Upper lobe of right lung (tissue), 1 donor: ENCODE measurements at regions not wholly inside any gene's neighbourhood (a gene's known extent, or its start where the extent isn't known, plus 50 kb on each side); places are given as distances from the start of the nearest gene placed in this dataset.
A peak's percentile ranks its signal among the peaks of the same experiment; 100 is the strongest.

Experiments
- ATAC-seq: fragments of 200-7000 bp; cut with Tn5 transposase; one replicate; pipeline ENCODE4 v1.9.1; 2020; ENCODE audit warnings: mild to moderate bottlenecking, moderate library complexity
- DNase-seq: peaks from one replicate; pipeline ENCODE4 v3.0.0-alpha.2; 2020
- H3K27ac ChIP-seq: fragments of 200-600 bp; one replicate; pipeline ENCODE4 v1.8.0; 2022
- H3K27me3 ChIP-seq: fragments of 200-600 bp; one replicate; pipeline ENCODE4 v1.8.0; 2022; ENCODE audit warnings: mild to moderate bottlenecking
- H3K36me3 ChIP-seq: fragments of 200-600 bp; one replicate; pipeline ENCODE4 v1.8.0; 2022
- H3K4me1 ChIP-seq: fragments of 200-600 bp; one replicate; pipeline ENCODE4 v1.8.0; 2022
- H3K4me3 ChIP-seq: fragments of 200-600 bp; one replicate; pipeline ENCODE4 v1.8.0; 2022; ENCODE audit warnings: mild to moderate bottlenecking
- H3K9me3 ChIP-seq: fragments of 200-600 bp; one replicate; pipeline ENCODE4 v1.8.0; 2022
- CTCF ChIP-seq: fragments of 200-600 bp; IDR thresholded peaks from one replicate; pipeline ENCODE4 v1.8.0; 2022; ENCODE audit warnings: antibody characterized with exemption
- intact Hi-C: fragments of 100-400 bp; cut with DNase I; formaldehyde crosslinking; loops from one replicate; pipeline ENCODE4 v1.11.0; 2022
- donor health status: DM: no; HTN: yes; CAD: no; lungs with severe emphysema.

GRCh38 chr13:105058517-105058916 lies 1476.9 kb downstream of the EFNB2 start:
- Histone ChIP-seq H3K4me3 (no peak overlapping the region), H3K9me3 (no peaks in the 10 kb centered on the region), H3K4me1 (no peaks in the 10 kb centered on the region), H3K27ac (no peak overlapping the region), H3K36me3 (no peaks in the 10 kb centered on the region), H3K27me3 (no peaks in the 10 kb centered on the region)
- ATAC-seq: no peak
- no peak for TF ChIP-seq CTCF
- no peak for DNase-seq
- intact Hi-C loops: no loop called here

- TF ChIP-seq CTCF: no peak
- no peaks in the 10 kb centered on the region for H3K27me3 ChIP-seq
- no peaks in the 10 kb centered on the region for H3K9me3 ChIP-seq
- intact Hi-C loops: no loop called here
- H3K4me1 ChIP-seq: no peaks in the 10 kb centered on the region
- no peak overlapping the region for H3K4me3 ChIP-seq
- no peak overlapping the region for H3K27ac ChIP-seq
- no peaks in the 10 kb centered on the region for H3K36me3 ChIP-seq
- DNase-seq (no peak), ATAC-seq (no peak)
These were observed 1482.8 kb downstream of the EFNB2 start for GRCh38 chr13:105052711-105053110.

GRCh38 chr13:105050686-105051085 lies 1484.8 kb downstream of the EFNB2 start:
- Histone ChIP-seq H3K27me3 (no peaks in the 10 kb centered on the region), H3K36me3 (no peaks in the 10 kb centered on the region), H3K4me1 (no peaks in the 10 kb centered on the region), H3K9me3 (no peaks in the 10 kb centered on the region), H3K27ac (no peak overlapping the region), H3K4me3 (no peak overlapping the region)
- intact Hi-C loops: no loop called here
- TF ChIP-seq CTCF: no peak
- ATAC-seq: no peak
- no peak for DNase-seq

GRCh38 chr13:105048677-105049076 lies 1486.8 kb downstream of the EFNB2 start:
- intact Hi-C loops: no loop called here

GRCh38 chr13:105047676-105048295 lies 1487.7 kb downstream of the EFNB2 start:
- ATAC-seq (peak; percentile 53), DNase-seq (no peak)
- no peak for TF ChIP-seq CTCF
- no peak overlapping the region for H3K27ac ChIP-seq
- H3K4me3 ChIP-seq: no peak overlapping the region
- H3K36me3 ChIP-seq: no peaks in the 10 kb centered on the region
- no peaks in the 10 kb centered on the region for H3K27me3 ChIP-seq
- no peaks in the 10 kb centered on the region for H3K9me3 ChIP-seq
- intact Hi-C loops: no loop called here
- no peaks in the 10 kb centered on the region for H3K4me1 ChIP-seq

More at GRCh38 chr13:105048677-105049076, 1486.8 kb downstream of the EFNB2 start:
- ATAC-seq (no peak), DNase-seq (no peak)
- no peak for TF ChIP-seq CTCF
- H3K4me1 ChIP-seq: no peaks in the 10 kb centered on the region
- no peaks in the 10 kb centered on the region for H3K9me3 ChIP-seq
- H3K27me3 ChIP-seq: no peaks in the 10 kb centered on the region
- no peak overlapping the region for H3K27ac ChIP-seq
- H3K36me3 ChIP-seq: no peaks in the 10 kb centered on the region
- no peak overlapping the region for H3K4me3 ChIP-seq

- no peak overlapping the region for H3K4me3 ChIP-seq
- H3K27me3 ChIP-seq: no peaks in the 10 kb centered on the region
- no peak for TF ChIP-seq CTCF
- DNase-seq: no peak
- H3K27ac ChIP-seq: no peak overlapping the region
- intact Hi-C loops: no loop called here
- ATAC-seq: no peak
- no peaks in the 10 kb centered on the region for H3K4me1 ChIP-seq
- H3K36me3 ChIP-seq: no peaks in the 10 kb centered on the region
- H3K9me3 ChIP-seq: no peaks in the 10 kb centered on the region
These were observed 1498.4 kb downstream of the EFNB2 start for GRCh38 chr13:105037110-105037509.
